ENCODE measurements at regions not wholly inside any gene's neighbourhood (a gene's known extent, or its start where the extent isn't known, plus 50 kb on each side); places are given as distances from the start of the nearest gene placed in this dataset.
A peak's percentile ranks its signal among the peaks of the same experiment; 100 is the strongest.

- ATAC-seq: no peak
- in situ Hi-C loops (cut with HindIII; ENCODE audit: low pct_unique_long_range_greater_than_20kb, low sequenced_read_pairs): no loop called here
- intact Hi-C loops (cut with micrococcal nuclease; ENCODE audit: unreplicated experiment): no loop called here
Observed at GRCh38 chr4:57168982-57169381, 58.8 kb upstream of the IGFBP7 start.

GRCh38 chr4:57163530-57164459, 53.6 kb upstream of the IGFBP7 start:
- in situ Hi-C loops (cut with HindIII; ENCODE audit: low pct_unique_long_range_greater_than_20kb, low sequenced_read_pairs) (no loop called here), intact Hi-C loops (cut with micrococcal nuclease; ENCODE audit: unreplicated experiment) (loop anchor here (5.0 kb wide), 2 partner anchors 126 to 264 kb away; no protein-coding TSS in a partner anchor)
- ChIA-PET CTCF (interaction anchor here (0.6 to 1.4 kb wide), 8 partner anchors 15 to 439 kb away, joined by 3 to 4 read pairs (median 3); no protein-coding TSS in a partner anchor), POLR2A (interaction anchor here (0.6 kb wide), 2 partner anchors 19 to 170 kb away, joined by 3 to 8 read pairs; no protein-coding TSS in a partner anchor)
- Histone ChIP-seq H3K4me1 (ENCODE audit: control insufficient read depth, insufficient read depth, low read length) (no peaks in the 10 kb centered on the region), H3K27ac (ENCODE audit: low read length) (no peak overlapping the region), H3K36me3 (ENCODE audit: control insufficient read depth, insufficient read depth, low read length) (no peaks in the 10 kb centered on the region), H3K9me3 (ENCODE audit: control insufficient read depth, insufficient read depth, low read depth, low read length) (no peaks in the 10 kb centered on the region), H3K4me3 (ENCODE audit: low read depth in 2 of 2, low read length in 2 of 2) (peak overlapping the region; percentile 49 to 72), H3K27me3 (ENCODE audit: control insufficient read depth, insufficient read depth, low read length) (no peaks in the 10 kb centered on the region)
- TF ChIP-seq TCF7L2 (IDR thresholded peaks at IDR 0.05; ENCODE audit: low read depth, low read length) (no peak), POLR2AphosphoS5 (IDR thresholded peaks at IDR 0.05; ENCODE audit: low read depth, low read length) (no peak), CTCF (IDR thresholded peaks at IDR 0.05) (peak; percentile 93)
- BruUV-seq (replicated peaks): no TSS peak
- DNase-seq (ENCODE audit: low read depth, low spot score) (peak; percentile 39), ATAC-seq (peak; percentile 100)

More at GRCh38 chr4:57168982-57169381, 58.8 kb upstream of the IGFBP7 start:
- Histone ChIP-seq H3K4me3 (ENCODE audit: low read depth in 2 of 2, low read length in 2 of 2) (no peak overlapping the region), H3K9me3 (ENCODE audit: control insufficient read depth, insufficient read depth, low read depth, low read length) (no peaks in the 10 kb centered on the region), H3K27me3 (ENCODE audit: control insufficient read depth, insufficient read depth, low read length) (no peaks in the 10 kb centered on the region), H3K27ac (ENCODE audit: low read length) (no peak overlapping the region), H3K4me1 (ENCODE audit: control insufficient read depth, insufficient read depth, low read length) (no peaks in the 10 kb centered on the region), H3K36me3 (ENCODE audit: control insufficient read depth, insufficient read depth, low read length) (no peaks in the 10 kb centered on the region)
- ChIA-PET POLR2A (no interaction called here), CTCF (no interaction called here)
- no TSS peak for BruUV-seq (replicated peaks)
- TF ChIP-seq TCF7L2 (IDR thresholded peaks at IDR 0.05; ENCODE audit: low read depth, low read length) (no peak), REST (IDR thresholded peaks at IDR 0.05; ENCODE audit: insufficient read depth in 1 of 2, low read depth in 2 of 2, low read length in 1 of 2) (no peak), POLR2AphosphoS5 (IDR thresholded peaks at IDR 0.05; ENCODE audit: low read depth, low read length) (no peak)
- DNase-seq (ENCODE audit: low read depth, low spot score): no peak

- Histone ChIP-seq H3K9me3 (ENCODE audit: control insufficient read depth, insufficient read depth, low read depth, low read length) (no peaks in the 10 kb centered on the region), H3K4me1 (ENCODE audit: control insufficient read depth, insufficient read depth, low read length) (no peaks in the 10 kb centered on the region), H3K36me3 (ENCODE audit: control insufficient read depth, insufficient read depth, low read length) (no peaks in the 10 kb centered on the region), H3K27ac (ENCODE audit: low read length) (no peak overlapping the region), H3K27me3 (ENCODE audit: control insufficient read depth, insufficient read depth, low read length) (no peaks in the 10 kb centered on the region), H3K4me3 (ENCODE audit: low read depth in 2 of 2, low read length in 2 of 2) (no peak overlapping the region)
- intact Hi-C loops (cut with micrococcal nuclease; ENCODE audit: unreplicated experiment) (loop anchor here (5.0 kb wide), 2 partner anchors 125 to 265 kb away; no protein-coding TSS in a partner anchor), in situ Hi-C loops (cut with HindIII; ENCODE audit: low pct_unique_long_range_greater_than_20kb, low sequenced_read_pairs) (no loop called here)
- no peak for TF ChIP-seq POLR2AphosphoS5 (IDR thresholded peaks at IDR 0.05; ENCODE audit: low read depth, low read length)
- no peak for TF ChIP-seq REST (IDR thresholded peaks at IDR 0.05; ENCODE audit: insufficient read depth in 1 of 2, low read depth in 2 of 2, low read length in 1 of 2)
- no peak for TF ChIP-seq CTCF (IDR thresholded peaks at IDR 0.05)
- no peak for TF ChIP-seq TCF7L2 (IDR thresholded peaks at IDR 0.05; ENCODE audit: low read depth, low read length)
- no peak for TF ChIP-seq SIN3A (IDR thresholded peaks at IDR 0.05; ENCODE audit: borderline replicate concordance, insufficient read depth, low read depth, low read length)
- no TSS peak for BruUV-seq (replicated peaks)
- POLR2A ChIA-PET: no interaction called here
- no peak for ATAC-seq
- CTCF ChIA-PET: interaction anchor here (1.3 to 1.4 kb wide), 2 partner anchors 14 to 124 kb away, joined by 4 read pairs; no protein-coding TSS in a partner anchor
- no peak for DNase-seq (ENCODE audit: low read depth, low spot score)
Observed at GRCh38 chr4:57162499-57163019, 52.4 kb upstream of the IGFBP7 start.
